ENCODE measurements at regions not wholly inside any gene's neighbourhood (a gene's known extent, or its start where the extent isn't known, plus 50 kb on each side); places are given as distances from the start of the nearest gene placed in this dataset.
"Not testable (repeated sequence)": the region's sequence is repeated elsewhere in the genome, so short reads cannot be mapped to it uniquely, and the experiment has no call there.

GRCh38 chr6:11307226-11307625 lies 74.8 kb upstream of the NEDD9 start:
- no peak overlapping the region for H3K4me2 ChIP-seq (ENCODE audit: low read length)
- H3K36me3 ChIP-seq (ENCODE audit: control insufficient read depth, low read length), result peaks cover 3% of the 10 kb centered on the region; the same call in 1 of the 2 replicates
- no peaks in the 10 kb centered on the region for H3F3A ChIP-seq (ENCODE audit: control insufficient read depth, insufficient read depth)
- no peaks in the 10 kb centered on the region for H3K9me3 ChIP-seq (ENCODE audit: control insufficient read depth, insufficient read depth, low read length)
- no peak for TF ChIP-seq CTCF (IDR thresholded peaks at IDR 0.05; ENCODE audit: low read depth, low read length, poor library complexity, severe bottlenecking)
- H3K27ac ChIP-seq (ENCODE audit: low read depth, low read length), result no peak overlapping the region
- H3K79me2 ChIP-seq (ENCODE audit: control insufficient read depth, low read length), result no peaks in the 10 kb centered on the region
- H4K20me1 ChIP-seq (ENCODE audit: control insufficient read depth, insufficient read depth, low read depth, low read length), result no peaks in the 10 kb centered on the region
- H3K4me3 ChIP-seq (ENCODE audit: low read length), result no peak overlapping the region
- no peaks in the 10 kb centered on the region for H3K4me1 ChIP-seq (ENCODE audit: control insufficient read depth, low read length)
- H3K9me2 ChIP-seq (replicated peaks; ENCODE audit: control insufficient read depth, low read length), result no peaks in the 10 kb centered on the region; the same call in 1 of the 2 replicates
- H3K27me3 ChIP-seq (ENCODE audit: control insufficient read depth, low read length), result no peaks in the 10 kb centered on the region

GRCh38 chr6:11304946-11305345 lies 72.5 kb upstream of the NEDD9 start:
- Histone ChIP-seq H3K27ac (ENCODE audit: low read depth, low read length) (no peak overlapping the region), H3K4me1 (ENCODE audit: control insufficient read depth, low read length) (no peaks in the 10 kb centered on the region), H3K9me3 (ENCODE audit: control insufficient read depth, insufficient read depth, low read length) (no peaks in the 10 kb centered on the region), H3K79me2 (ENCODE audit: control insufficient read depth, low read length) (no peaks in the 10 kb centered on the region), H3K4me3 (ENCODE audit: low read length) (no peak overlapping the region), H3K27me3 (ENCODE audit: control insufficient read depth, low read length) (no peaks in the 10 kb centered on the region), H3K9me2 (replicated peaks; ENCODE audit: control insufficient read depth, low read length) (no peaks in the 10 kb centered on the region), H3F3A (ENCODE audit: control insufficient read depth, insufficient read depth) (no peaks in the 10 kb centered on the region), H3K36me3 (ENCODE audit: control insufficient read depth, low read length) (peaks cover 3% of the 10 kb centered on the region; the same call in 1 of the 2 replicates), H4K20me1 (ENCODE audit: control insufficient read depth, insufficient read depth, low read depth, low read length) (no peaks in the 10 kb centered on the region), H3K4me2 (ENCODE audit: low read length) (no peak overlapping the region)
- TF ChIP-seq CTCF (IDR thresholded peaks at IDR 0.05; ENCODE audit: low read depth, low read length, poor library complexity, severe bottlenecking) (no peak), EZH2phosphoT487 (IDR thresholded peaks at IDR 0.05; ENCODE audit: borderline replicate concordance, low read length) (no peak)

DNA sequence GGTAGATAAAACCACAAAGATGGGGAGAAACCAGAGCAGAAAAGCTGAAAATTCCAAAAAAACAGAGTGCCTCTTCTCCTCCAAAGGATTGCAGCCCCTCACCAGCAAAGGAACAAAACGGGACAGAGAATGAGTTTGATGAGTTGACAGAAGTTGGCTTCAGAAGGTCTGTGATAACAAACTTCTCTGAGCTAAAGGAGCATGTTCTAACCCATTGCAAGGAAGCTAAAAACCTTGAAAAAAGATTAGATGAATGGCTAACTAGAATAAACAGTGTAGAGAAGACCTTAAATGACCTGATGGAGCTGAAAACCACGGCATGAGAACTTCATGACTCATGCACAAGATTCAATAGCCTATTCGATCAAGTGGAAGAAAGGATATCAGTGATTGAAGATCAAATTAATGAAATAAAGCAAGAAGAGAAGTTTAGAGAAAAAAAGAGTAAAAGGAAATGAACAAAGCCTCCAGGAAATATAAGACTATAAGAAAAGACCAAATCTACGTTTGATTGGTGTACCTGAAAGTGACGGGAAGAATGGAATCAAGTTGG lies 67.5 kb upstream of the NEDD9 start:
- H3K4me3 ChIP-seq (ENCODE audit: low read length); H3K4me2 ChIP-seq (ENCODE audit: low read length): not testable (repeated sequence)

GRCh38 chr6:11299421-11299784 lies 66.9 kb upstream of the NEDD9 start:
- H3K9me3 ChIP-seq (ENCODE audit: control insufficient read depth, insufficient read depth, low read length); H3K4me2 ChIP-seq (ENCODE audit: low read length); H3K9me2 ChIP-seq (replicated peaks; ENCODE audit: control insufficient read depth, low read length); H3K4me3 ChIP-seq (ENCODE audit: low read length); H3F3A ChIP-seq (ENCODE audit: control insufficient read depth, insufficient read depth); H4K20me1 ChIP-seq (ENCODE audit: control insufficient read depth, insufficient read depth, low read depth, low read length); H3K27me3 ChIP-seq (ENCODE audit: control insufficient read depth, low read length); H3K4me1 ChIP-seq (ENCODE audit: control insufficient read depth, low read length); H3K27ac ChIP-seq (ENCODE audit: low read depth, low read length); H3K79me2 ChIP-seq (ENCODE audit: control insufficient read depth, low read length); H3K36me3 ChIP-seq (ENCODE audit: control insufficient read depth, low read length): not testable (repeated sequence)

More for the DNA sequence above, 67.5 kb upstream of the NEDD9 start:
- H3K9me2 ChIP-seq (replicated peaks; ENCODE audit: control insufficient read depth, low read length); H3K9me3 ChIP-seq (ENCODE audit: control insufficient read depth, insufficient read depth, low read length); H3K4me1 ChIP-seq (ENCODE audit: control insufficient read depth, low read length); H3K36me3 ChIP-seq (ENCODE audit: control insufficient read depth, low read length); H3K27me3 ChIP-seq (ENCODE audit: control insufficient read depth, low read length); H3K27ac ChIP-seq (ENCODE audit: low read depth, low read length); H4K20me1 ChIP-seq (ENCODE audit: control insufficient read depth, insufficient read depth, low read depth, low read length); H3K79me2 ChIP-seq (ENCODE audit: control insufficient read depth, low read length); H3F3A ChIP-seq (ENCODE audit: control insufficient read depth, insufficient read depth): not testable (repeated sequence)
